ENCODE measurements at regions not wholly inside any gene's neighbourhood (a gene's known extent, or its start where the extent isn't known, plus 50 kb on each side); places are given as distances from the start of the nearest gene placed in this dataset.

- Histone ChIP-seq H3K9ac (ENCODE audit: low read length) (no peak overlapping the region), H3K4me1 (ENCODE audit: low read length) (no peaks in the 10 kb centered on the region), H3K79me2 (ENCODE audit: low read length) (no peaks in the 10 kb centered on the region), H3K9me3 (ENCODE audit: insufficient read depth, low read length) (no peaks in the 10 kb centered on the region), H3K36me3 (replicated peaks; ENCODE audit: low read depth, low read length) (no peaks in the 10 kb centered on the region), H4K20me1 (ENCODE audit: insufficient read depth, low read length) (no peaks in the 10 kb centered on the region), H3K4me2 (ENCODE audit: low read length) (no peak overlapping the region), H3K4me3 (ENCODE audit: low read length) (no peak overlapping the region), H3K27ac (ENCODE audit: low read length) (no peak overlapping the region), H2AFZ (ENCODE audit: low read depth, low read length) (no peak overlapping the region), H3K27me3 (ENCODE audit: low read depth, low read length) (no peaks in the 10 kb centered on the region)
- TF ChIP-seq CTCF (IDR thresholded peaks at IDR 0.05; ENCODE audit: low read depth, low read length) (no peak), EZH2phosphoT487 (IDR thresholded peaks at IDR 0.05; ENCODE audit: low read depth) (no peak)
Observed at GRCh38 chr18:1412655-1413322, 508.1 kb downstream of the ADCYAP1 start.

GRCh38 chr18:1413323-1413675, 508.6 kb downstream of the ADCYAP1 start:
- H3K79me2 ChIP-seq (ENCODE audit: low read length) = no peaks in the 10 kb centered on the region
- no peaks in the 10 kb centered on the region for H3K4me1 ChIP-seq (ENCODE audit: low read length)
- H3K27ac ChIP-seq (ENCODE audit: low read length) = no peak overlapping the region
- H3K36me3 ChIP-seq (replicated peaks; ENCODE audit: low read depth, low read length) = no peaks in the 10 kb centered on the region
- H3K27me3 ChIP-seq (ENCODE audit: low read depth, low read length) = no peaks in the 10 kb centered on the region
- no peaks in the 10 kb centered on the region for H3K9me3 ChIP-seq (ENCODE audit: insufficient read depth, low read length)
- no peak for TF ChIP-seq EZH2phosphoT487 (IDR thresholded peaks at IDR 0.05; ENCODE audit: low read depth)
- TF ChIP-seq CTCF (IDR thresholded peaks at IDR 0.05; ENCODE audit: low read depth, low read length) = no peak
- no peaks in the 10 kb centered on the region for H4K20me1 ChIP-seq (ENCODE audit: insufficient read depth, low read length)
- H3K4me3 ChIP-seq (ENCODE audit: low read length) = no peak overlapping the region
- no peak overlapping the region for H2AFZ ChIP-seq (ENCODE audit: low read depth, low read length)
- H3K9ac ChIP-seq (ENCODE audit: low read length) = no peak overlapping the region
- no peak overlapping the region for H3K4me2 ChIP-seq (ENCODE audit: low read length)

GRCh38 chr18:1416074-1416473, 511.4 kb downstream of the ADCYAP1 start:
- TF ChIP-seq EZH2phosphoT487 (IDR thresholded peaks at IDR 0.05; ENCODE audit: low read depth) (no peak), CTCF (IDR thresholded peaks at IDR 0.05; ENCODE audit: low read depth, low read length) (no peak)
- H3K4me3 ChIP-seq (ENCODE audit: low read length) = no peak overlapping the region
- H4K20me1 ChIP-seq (ENCODE audit: insufficient read depth, low read length) = no peaks in the 10 kb centered on the region

GRCh38 chr18:1421502-1421901, 516.8 kb downstream of the ADCYAP1 start:
- Histone ChIP-seq H3K27me3 (ENCODE audit: low read depth, low read length) (no peaks in the 10 kb centered on the region), H3K4me1 (ENCODE audit: low read length) (no peaks in the 10 kb centered on the region), H3K27ac (ENCODE audit: low read length) (no peak overlapping the region), H4K20me1 (ENCODE audit: insufficient read depth, low read length) (no peaks in the 10 kb centered on the region), H3K79me2 (ENCODE audit: low read length) (no peaks in the 10 kb centered on the region), H3K9me3 (ENCODE audit: insufficient read depth, low read length) (no peaks in the 10 kb centered on the region), H3K4me2 (ENCODE audit: low read length) (no peak overlapping the region), H3K9ac (ENCODE audit: low read length) (no peak overlapping the region), H3K36me3 (replicated peaks; ENCODE audit: low read depth, low read length) (no peaks in the 10 kb centered on the region), H2AFZ (ENCODE audit: low read depth, low read length) (no peak overlapping the region), H3K4me3 (ENCODE audit: low read length) (no peak overlapping the region)
- TF ChIP-seq CTCF (IDR thresholded peaks at IDR 0.05; ENCODE audit: low read depth, low read length) (no peak), EZH2phosphoT487 (IDR thresholded peaks at IDR 0.05; ENCODE audit: low read depth) (no peak)

More at GRCh38 chr18:1416074-1416473, 511.4 kb downstream of the ADCYAP1 start:
- Histone ChIP-seq H3K9me3 (ENCODE audit: insufficient read depth, low read length) (no peaks in the 10 kb centered on the region), H3K27me3 (ENCODE audit: low read depth, low read length) (no peaks in the 10 kb centered on the region), H3K9ac (ENCODE audit: low read length) (no peak overlapping the region), H3K79me2 (ENCODE audit: low read length) (no peaks in the 10 kb centered on the region), H3K27ac (ENCODE audit: low read length) (no peak overlapping the region), H3K4me2 (ENCODE audit: low read length) (no peak overlapping the region), H2AFZ (ENCODE audit: low read depth, low read length) (no peak overlapping the region), H3K36me3 (replicated peaks; ENCODE audit: low read depth, low read length) (no peaks in the 10 kb centered on the region), H3K4me1 (ENCODE audit: low read length) (no peaks in the 10 kb centered on the region)

Measured in OCI-LY3 (cell line).